C4-2B (cell line): ENCODE measurements at regions not wholly inside any gene's neighbourhood (a gene's known extent, or its start where the extent isn't known, plus 50 kb on each side); places are given as distances from the start of the nearest gene placed in this dataset.

Source experiments
- H3K27ac ChIP-seq: fragments of 450-650 bp; 2 replicates; pipeline ENCODE4 v1.5.1; 2017
- ZFX ChIP-seq: fragments of 450-650 bp; IDR thresholded peaks from 2 replicates; pipeline ENCODE4 v1.6.1; 2017
- TF ChIP-seq, protein P1 (sequence below): fragments of 450-650 bp; conservative IDR thresholded peaks from 2 replicates; pipeline ENCODE4 v1.5.1; 2017; ENCODE audit warnings: mild to moderate bottlenecking

DNA sequence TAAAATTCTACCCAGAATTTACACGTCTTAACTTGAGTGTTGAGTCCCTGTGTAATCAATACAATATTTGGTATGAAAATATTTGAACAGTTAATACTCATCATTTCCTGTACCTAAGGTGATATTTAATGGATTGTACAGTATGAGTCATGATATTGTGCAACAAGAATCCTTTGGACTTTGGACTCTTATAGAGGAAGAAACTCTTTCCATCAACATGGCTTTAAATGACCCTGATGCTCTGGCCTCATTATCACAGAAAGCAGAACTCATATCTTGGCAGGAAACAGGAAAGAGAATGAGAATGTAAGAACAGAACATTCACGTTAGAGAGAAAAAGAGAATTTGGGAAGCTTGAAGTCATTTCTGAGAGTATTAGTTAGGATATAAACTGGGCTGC, 168.8 kb upstream of the B3GALT2 start:
- H3K27ac ChIP-seq = no peak overlapping the region
- TF ChIP-seq ZFX = no peak
- TF ChIP-seq, protein P1, sequence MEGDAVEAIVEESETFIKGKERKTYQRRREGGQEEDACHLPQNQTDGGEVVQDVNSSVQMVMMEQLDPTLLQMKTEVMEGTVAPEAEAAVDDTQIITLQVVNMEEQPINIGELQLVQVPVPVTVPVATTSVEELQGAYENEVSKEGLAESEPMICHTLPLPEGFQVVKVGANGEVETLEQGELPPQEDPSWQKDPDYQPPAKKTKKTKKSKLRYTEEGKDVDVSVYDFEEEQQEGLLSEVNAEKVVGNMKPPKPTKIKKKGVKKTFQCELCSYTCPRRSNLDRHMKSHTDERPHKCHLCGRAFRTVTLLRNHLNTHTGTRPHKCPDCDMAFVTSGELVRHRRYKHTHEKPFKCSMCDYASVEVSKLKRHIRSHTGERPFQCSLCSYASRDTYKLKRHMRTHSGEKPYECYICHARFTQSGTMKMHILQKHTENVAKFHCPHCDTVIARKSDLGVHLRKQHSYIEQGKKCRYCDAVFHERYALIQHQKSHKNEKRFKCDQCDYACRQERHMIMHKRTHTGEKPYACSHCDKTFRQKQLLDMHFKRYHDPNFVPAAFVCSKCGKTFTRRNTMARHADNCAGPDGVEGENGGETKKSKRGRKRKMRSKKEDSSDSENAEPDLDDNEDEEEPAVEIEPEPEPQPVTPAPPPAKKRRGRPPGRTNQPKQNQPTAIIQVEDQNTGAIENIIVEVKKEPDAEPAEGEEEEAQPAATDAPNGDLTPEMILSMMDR = no peak

DNA sequence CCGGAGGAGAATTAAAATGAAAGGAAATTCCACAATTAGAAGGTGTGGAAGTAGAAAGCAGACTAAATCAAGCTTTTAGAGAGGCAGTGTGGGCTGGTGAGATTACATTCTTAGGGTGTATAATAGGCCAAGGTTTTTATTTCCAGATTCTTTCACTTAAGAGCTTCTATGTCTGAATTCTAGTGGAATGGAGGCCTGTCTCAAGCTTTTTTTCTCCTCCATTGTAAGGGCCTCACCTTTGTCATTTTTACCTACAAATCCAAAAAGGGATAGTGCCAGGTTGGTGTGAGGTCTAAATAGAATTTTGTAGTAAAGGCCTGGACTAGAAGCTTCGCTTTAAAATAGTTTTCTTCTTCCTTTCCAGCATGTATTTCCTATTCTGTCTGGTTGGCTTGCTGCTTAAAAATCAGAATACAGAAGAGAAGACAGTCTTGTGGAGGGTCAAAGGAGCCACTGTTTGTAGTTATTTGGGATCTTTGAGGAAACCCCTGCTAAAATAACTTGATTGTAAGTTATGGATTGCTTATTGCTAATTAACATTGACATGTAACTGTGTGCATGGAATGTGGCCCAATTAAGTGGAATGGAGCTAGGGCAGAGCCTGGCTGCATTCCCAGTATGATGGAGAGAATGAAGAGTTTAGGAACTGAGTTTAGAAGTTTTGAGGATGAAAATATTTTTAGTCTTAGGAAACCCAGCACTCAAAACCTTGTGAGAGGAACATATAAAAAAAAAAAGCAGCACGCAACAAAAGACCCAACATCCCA, 162.5 kb upstream of the B3GALT2 start:
- TF ChIP-seq ZFX = no peak
- TF ChIP-seq, protein P1 = no peak
- no peak overlapping the region for H3K27ac ChIP-seq

DNA sequence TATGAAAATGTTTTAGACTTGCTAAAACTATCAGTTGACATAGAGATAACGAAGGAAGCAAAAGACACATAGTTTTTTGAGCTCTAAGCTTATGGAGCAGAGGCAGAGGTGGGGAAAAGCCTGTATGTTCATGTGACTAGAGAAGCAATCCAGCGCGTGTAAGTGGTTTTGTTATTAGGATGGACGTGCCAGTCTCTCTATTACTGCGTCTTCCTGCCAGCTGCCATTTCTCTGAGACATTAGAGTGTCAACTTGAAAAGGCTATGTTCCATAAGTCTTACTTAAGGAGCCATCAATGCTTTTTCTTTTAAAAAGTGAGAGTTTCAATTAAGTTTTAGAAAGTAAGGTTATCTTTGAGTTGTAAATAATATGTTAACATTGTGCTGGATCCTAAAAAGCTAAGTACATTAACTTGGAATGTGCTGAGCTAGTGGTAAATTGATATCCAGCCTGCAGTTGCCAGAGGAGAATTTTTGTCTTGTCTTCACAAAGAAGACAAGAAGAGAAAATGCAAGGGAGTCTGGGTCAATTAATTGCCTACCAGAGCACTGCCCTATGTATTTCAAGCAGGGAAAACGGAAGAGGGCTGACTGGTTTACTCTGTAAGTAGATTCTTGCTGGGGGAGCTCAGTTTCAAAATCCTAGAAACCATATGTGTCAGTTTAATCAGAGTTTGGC, 161.8 kb upstream of the B3GALT2 start:
- H3K27ac ChIP-seq = no peak overlapping the region
- TF ChIP-seq ZFX = no peak
- TF ChIP-seq, protein P1 = no peak

DNA sequence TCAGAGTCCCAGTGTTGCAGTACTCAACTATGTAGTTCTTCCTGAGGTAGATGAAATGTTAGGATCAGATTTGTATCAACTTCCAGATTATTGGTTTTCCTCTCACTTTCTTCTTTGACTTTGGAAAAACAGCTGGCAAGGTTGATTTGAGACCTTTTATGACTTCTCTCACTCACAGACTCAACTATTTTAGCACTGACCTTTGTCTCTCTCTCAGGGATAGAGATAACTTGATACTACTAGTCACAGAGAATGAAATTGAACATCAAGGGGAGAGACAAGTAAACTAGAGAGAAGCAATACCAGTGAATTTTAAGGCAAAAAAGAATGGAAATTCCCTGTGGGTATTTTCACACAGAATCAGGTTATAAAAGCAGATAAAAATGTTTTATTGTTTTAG, 159.7 kb upstream of the B3GALT2 start:
- TF ChIP-seq, protein P1 = no peak
- no peak for TF ChIP-seq ZFX
- H3K27ac ChIP-seq = no peak overlapping the region

DNA sequence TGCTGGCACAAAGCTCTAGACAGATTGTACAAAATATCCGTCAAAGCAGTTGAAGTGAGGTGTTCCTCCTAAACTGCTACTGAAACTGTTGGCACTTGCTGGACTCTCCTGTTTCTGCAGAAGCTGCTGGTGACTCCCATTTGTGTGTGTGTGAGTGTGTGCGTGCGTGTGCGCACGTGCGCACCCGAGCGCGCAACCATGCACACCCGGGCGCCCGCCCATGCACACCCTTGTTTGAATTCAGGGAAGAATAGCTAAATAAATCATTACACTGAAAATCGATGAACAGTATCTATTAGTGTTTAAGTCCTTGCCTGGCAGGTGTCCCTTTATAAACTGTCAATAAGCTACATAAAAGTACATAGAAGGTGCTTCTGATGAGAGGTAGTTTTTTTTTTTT, 156.4 kb upstream of the B3GALT2 start:
- H3K27ac ChIP-seq = no peak overlapping the region
- no peak for TF ChIP-seq ZFX
- TF ChIP-seq, protein P1 = no peak

DNA sequence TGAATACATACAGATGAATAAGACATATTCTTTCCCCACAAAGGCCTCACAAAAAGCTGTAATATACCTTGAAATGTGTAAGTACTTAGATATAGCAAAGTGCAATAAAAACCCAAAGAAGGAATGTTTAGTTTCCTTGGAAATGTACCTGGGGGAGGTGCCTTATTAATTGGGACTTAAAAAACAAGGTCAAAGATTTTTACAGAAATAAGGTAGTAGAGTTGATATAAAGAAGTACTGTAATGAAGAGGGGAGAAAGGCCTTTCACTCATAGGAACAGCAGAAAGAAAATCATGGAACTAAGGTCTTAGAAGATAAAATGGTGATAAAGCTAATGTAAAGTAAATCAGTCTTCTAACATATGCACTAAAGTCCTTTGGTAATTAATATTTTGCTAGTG, 153.9 kb upstream of the B3GALT2 start:
- no peak overlapping the region for H3K27ac ChIP-seq
- TF ChIP-seq, protein P1 = no peak
- TF ChIP-seq ZFX = no peak

DNA sequence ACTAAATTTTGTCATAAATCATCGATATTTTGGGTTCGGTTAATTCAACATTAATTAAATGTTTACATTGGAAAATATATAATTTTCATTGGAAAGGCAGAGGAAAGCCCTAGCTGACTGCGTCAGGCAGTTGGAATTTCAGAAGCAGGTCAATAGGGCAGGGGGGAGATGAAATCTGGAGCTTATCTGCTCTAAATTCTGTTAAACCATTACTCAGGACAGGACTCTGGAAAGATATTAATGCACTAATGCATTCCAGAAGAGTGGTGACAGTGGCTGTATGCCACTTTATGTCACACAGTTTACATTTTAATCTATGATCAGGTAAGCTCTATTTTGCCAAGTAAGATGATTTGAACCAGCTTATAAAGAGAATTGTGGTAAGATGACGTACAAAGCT, 153.0 kb upstream of the B3GALT2 start:
- no peak for TF ChIP-seq ZFX
- TF ChIP-seq, protein P1 = no peak
- no peak overlapping the region for H3K27ac ChIP-seq
